ENCODE measurements at regions not wholly inside any gene's neighbourhood (a gene's known extent, or its start where the extent isn't known, plus 50 kb on each side); places are given as distances from the start of the nearest gene placed in this dataset.

DNA sequence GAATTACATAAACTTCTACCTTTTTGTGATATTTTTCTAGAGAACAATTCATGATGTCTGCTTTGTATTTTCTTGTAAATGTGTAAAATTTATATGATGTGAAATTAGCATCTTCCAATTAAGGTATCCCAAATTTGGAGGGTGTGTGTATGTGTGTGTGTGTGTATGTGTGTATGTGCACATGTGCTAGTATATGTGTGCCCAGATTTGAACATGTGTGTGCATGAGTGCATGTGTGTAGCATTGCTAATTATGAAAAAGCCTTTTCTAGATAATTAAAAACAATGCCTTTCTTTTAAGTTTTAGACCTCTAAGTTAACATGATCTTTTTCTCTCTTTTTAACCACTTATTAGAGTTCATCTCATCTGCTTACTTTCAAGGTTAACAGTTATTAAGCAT, 208.0 kb upstream of the SPOPL start:
- intact Hi-C loops (cut with DNase I; ENCODE audit: low total_unique reads): no loop called here
- H3K36me3 ChIP-seq: no peaks in the 10 kb centered on the region
- no peaks in the 10 kb centered on the region for H3K4me1 ChIP-seq
- H3K27ac ChIP-seq: no peak overlapping the region
- DNase-seq (ENCODE audit: low spot score in 2 of 2): no peak
- no peaks in the 10 kb centered on the region for H3K9me3 ChIP-seq
- H3K27me3 ChIP-seq: no peaks in the 10 kb centered on the region
- H3K4me3 ChIP-seq: no peak overlapping the region
- TF ChIP-seq CTCF (IDR thresholded peaks at IDR 0.05) (no peak), POLR2AphosphoS5 (IDR thresholded peaks at IDR 0.05) (no peak), POLR2A (IDR thresholded peaks at IDR 0.05) (no peak)

GRCh38 chr2:138294451-138294850, 207.1 kb upstream of the SPOPL start:
- intact Hi-C loops (cut with DNase I; ENCODE audit: low total_unique reads): no loop called here
- TF ChIP-seq POLR2AphosphoS5 (IDR thresholded peaks at IDR 0.05): no peak
- no peak for TF ChIP-seq CTCF (IDR thresholded peaks at IDR 0.05)
- no peak for TF ChIP-seq POLR2A (IDR thresholded peaks at IDR 0.05)
- Histone ChIP-seq H3K4me3 (no peak overlapping the region), H3K36me3 (no peaks in the 10 kb centered on the region), H3K27me3 (no peaks in the 10 kb centered on the region), H3K4me1 (no peaks in the 10 kb centered on the region), H3K27ac (no peak overlapping the region), H3K9me3 (no peaks in the 10 kb centered on the region)
- no peak for DNase-seq (ENCODE audit: low spot score in 2 of 2)

GRCh38 chr2:138296365-138296764, 205.2 kb upstream of the SPOPL start:
- H3K36me3 ChIP-seq: no peaks in the 10 kb centered on the region
- no peaks in the 10 kb centered on the region for H3K27me3 ChIP-seq
- H3K4me3 ChIP-seq: no peak overlapping the region
- H3K27ac ChIP-seq: no peak overlapping the region
- DNase-seq (ENCODE audit: low spot score in 2 of 2): no peak
- no peaks in the 10 kb centered on the region for H3K9me3 ChIP-seq
- H3K4me1 ChIP-seq: no peaks in the 10 kb centered on the region
- intact Hi-C loops (cut with DNase I; ENCODE audit: low total_unique reads): no loop called here
- TF ChIP-seq CTCF (IDR thresholded peaks at IDR 0.05) (no peak), POLR2A (IDR thresholded peaks at IDR 0.05) (no peak), POLR2AphosphoS5 (IDR thresholded peaks at IDR 0.05) (no peak)

DNA sequence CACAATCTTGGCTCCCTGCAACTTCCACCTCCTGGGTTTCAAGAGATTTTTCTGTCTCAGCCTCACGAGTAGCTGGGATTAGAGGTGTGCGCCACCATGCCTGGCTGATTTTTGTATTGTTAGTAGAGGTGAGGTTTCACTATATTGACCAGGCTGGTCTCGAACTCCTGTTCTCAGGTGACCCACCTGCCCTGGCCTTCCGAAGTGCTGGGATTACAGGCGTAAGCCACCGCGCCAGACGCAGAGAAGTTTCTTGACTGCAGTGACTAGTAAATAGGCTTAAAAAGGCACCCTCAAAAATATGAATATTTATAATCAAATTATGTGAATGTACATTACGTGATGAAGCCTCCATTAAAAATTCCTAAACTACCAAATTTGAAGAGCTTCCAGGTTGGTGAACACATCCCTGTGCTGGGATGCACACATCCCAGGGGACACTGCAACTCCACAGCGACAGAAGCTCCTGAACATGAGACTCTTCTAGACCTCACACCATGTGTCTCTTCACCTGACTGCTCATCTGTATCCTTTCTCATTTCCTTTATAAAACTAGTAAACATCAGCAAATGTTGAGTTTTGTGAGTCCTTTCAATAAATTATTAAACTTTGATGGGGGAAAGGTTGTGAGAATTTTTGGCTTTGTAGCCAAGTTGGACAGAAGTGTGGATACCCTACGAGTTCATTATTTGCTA, 203.3 kb upstream of the SPOPL start:
- no peak overlapping the region for H3K4me3 ChIP-seq
- H3K36me3 ChIP-seq: no peaks in the 10 kb centered on the region
- no peaks in the 10 kb centered on the region for H3K27me3 ChIP-seq
- DNase-seq (ENCODE audit: low spot score in 2 of 2): no peak
- intact Hi-C loops (cut with DNase I; ENCODE audit: low total_unique reads): no loop called here
- H3K9me3 ChIP-seq: no peaks in the 10 kb centered on the region
- H3K4me1 ChIP-seq: no peaks in the 10 kb centered on the region
- no peak for TF ChIP-seq POLR2A (IDR thresholded peaks at IDR 0.05)
- no peak for TF ChIP-seq POLR2AphosphoS5 (IDR thresholded peaks at IDR 0.05)
- TF ChIP-seq CTCF (IDR thresholded peaks at IDR 0.05): no peak
- no peak overlapping the region for H3K27ac ChIP-seq

DNA sequence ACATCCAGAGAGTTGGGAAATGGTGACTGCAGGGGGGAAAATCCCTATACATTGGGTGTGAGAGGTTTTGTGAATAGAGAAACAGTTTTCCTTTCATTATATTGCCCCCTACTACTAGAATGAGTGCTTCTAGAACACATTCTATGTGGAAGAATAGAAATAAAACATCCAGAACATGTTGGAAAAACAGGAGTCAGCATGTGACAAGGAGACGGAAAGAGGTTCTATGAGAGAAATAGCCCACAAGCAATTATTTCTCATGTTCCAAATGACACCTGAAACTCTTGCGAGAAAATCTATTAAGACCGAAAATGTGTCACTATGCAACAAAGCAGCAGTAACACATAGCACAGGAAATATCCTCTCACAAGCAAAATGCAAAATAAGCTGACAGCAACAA, 202.7 kb upstream of the SPOPL start:
- no peak overlapping the region for H3K4me3 ChIP-seq
- H3K4me1 ChIP-seq: no peaks in the 10 kb centered on the region
- TF ChIP-seq POLR2A (IDR thresholded peaks at IDR 0.05) (no peak), CTCF (IDR thresholded peaks at IDR 0.05) (no peak), POLR2AphosphoS5 (IDR thresholded peaks at IDR 0.05) (no peak)
- H3K9me3 ChIP-seq: no peaks in the 10 kb centered on the region
- no peaks in the 10 kb centered on the region for H3K27me3 ChIP-seq
- no peak for DNase-seq (ENCODE audit: low spot score in 2 of 2)
- intact Hi-C loops (cut with DNase I; ENCODE audit: low total_unique reads): no loop called here
- no peak overlapping the region for H3K27ac ChIP-seq
- H3K36me3 ChIP-seq: no peaks in the 10 kb centered on the region

Data from breast epithelium (tissue), 4 donors.